B cell (primary cell): ENCODE measurements at regions not wholly inside any gene's neighbourhood (a gene's known extent, or its start where the extent isn't known, plus 50 kb on each side); places are given as distances from the start of the nearest gene placed in this dataset.

Experiments
- ATAC-seq: fragments of 200-7000 bp; cut with Tn5 transposase; one replicate; pipeline ENCODE4 v1.10.0; 2021; ENCODE audit warnings: low read depth, mild to moderate bottlenecking, moderate number of reproducible peaks, moderate library complexity
- CTCF ChIA-PET: fragments of 350-600 bp; sonication (Branson Sonifier 250); formaldehyde crosslinking; loops from one replicate; lab custom pipeline; 2021; ENCODE audit warnings: antibody characterized with exemption, inconsistent platforms; lab: Charles Lee
- POLR2A ChIA-PET: fragments of 350-600 bp; sonication (Branson Sonifier 250); formaldehyde crosslinking; loops from one replicate; lab custom pipeline; 2021; ENCODE audit warnings: antibody characterized with exemption; lab: Charles Lee
- DNase-seq: peaks from one replicate; pipeline ENCODE4 v3.0.0; 2013
- H2AFZ ChIP-seq: 2 replicates; pipeline ENCODE4 v1.6.1; 2012; ENCODE audit warnings: mild to moderate bottlenecking, low read depth, low read length; ENCODE audit not compliant: insufficient read depth, poor library complexity, severe bottlenecking
- H3K27ac ChIP-seq, 2 donors: 1 replicate in 1 of 2; 2 replicates in 1 of 2; pipeline ENCODE4 v1.5.1; 2012 to 2013; ENCODE audit warnings: low read length in 2 of 2, mild to moderate bottlenecking in 2 of 2, moderate library complexity in 1 of 2
- H3K27me3 ChIP-seq, 4 experiments: fragments of 200-600 bp in 1 of 4; sonication (generic) in 1 of 4; replicated peaks in 1 of 4; 1 replicate in 2 of 4; 2 replicates in 2 of 4; pipeline versions ENCODE4 v1.6.1 to v1.7.0; 2013 to 2016; ENCODE audit warnings: low read length in 3 of 4, mild to moderate bottlenecking in 2 of 4, mixed read lengths in 1 of 4, moderate library complexity in 1 of 4; ENCODE audit not compliant: insufficient read depth in 4 of 4, control insufficient read depth in 3 of 4; ENCODE audit errors: control extremely low read depth in 1 of 4
- H3K36me3 ChIP-seq, 2 experiments: replicated peaks in 1 of 2; 1 replicate in 1 of 2; 2 replicates in 1 of 2; pipeline versions ENCODE4 v1.6.1 to v1.7.1; 2013; ENCODE audit warnings: low read length in 1 of 2; ENCODE audit not compliant: insufficient read depth in 2 of 2, control insufficient read depth in 1 of 2; ENCODE audit errors: control extremely low read depth in 1 of 2, extremely low read depth in 1 of 2
- H3K4me1 ChIP-seq, 2 donors: fragments of 200-600 bp in 1 of 2; sonication (generic) in 1 of 2; 1 replicate in 1 of 2; 2 replicates in 1 of 2; pipeline versions ENCODE4 v1.5.1 to v1.6.1; 2013 to 2017; ENCODE audit warnings: low read length in 2 of 2; ENCODE audit not compliant: control insufficient read depth in 2 of 2, insufficient read depth in 2 of 2
- H3K4me2 ChIP-seq: replicated peaks from 2 replicates; pipeline ENCODE3; 2012; ENCODE audit warnings: mild to moderate bottlenecking, low read depth, low read length; ENCODE audit not compliant: poor library complexity, severe bottlenecking
- H3K4me3 ChIP-seq, 5 experiments: fragments of 200-600 bp in 1 of 5; sonication (generic) in 1 of 5; 1 replicate in 3 of 5; 2 replicates in 2 of 5; pipeline versions ENCODE4 v1.5.1 to v1.7.0; 2011 to 2016; ENCODE audit warnings: low read length in 4 of 5, mild to moderate bottlenecking in 4 of 5, low read depth in 2 of 5, control low read depth in 1 of 5, moderate library complexity in 1 of 5; ENCODE audit not compliant: insufficient read depth in 1 of 5; ENCODE audit errors: control extremely low read depth in 1 of 5, extremely low read depth in 1 of 5
- H3K79me2 ChIP-seq: fragments of 200-600 bp; sonication (generic); one replicate; pipeline ENCODE4 v1.6.0; 2016; ENCODE audit warnings: low read length; ENCODE audit not compliant: control insufficient read depth, insufficient read depth
- H3K9ac ChIP-seq: fragments of 200-600 bp; sonication (generic); 2 replicates; pipeline ENCODE4 v1.6.1; 2017; ENCODE audit warnings: mild to moderate bottlenecking, low read length, moderate library complexity
- H3K9me3 ChIP-seq, 3 donors: one replicate each; pipeline versions ENCODE4 v1.6.1 to v1.7.1; 2013; ENCODE audit warnings: low read length in 2 of 3; ENCODE audit not compliant: control insufficient read depth in 2 of 3, insufficient read depth in 1 of 3; ENCODE audit errors: control extremely low read depth in 1 of 3
- H4K20me1 ChIP-seq: 2 replicates; pipeline ENCODE4 v1.6.0; 2012; ENCODE audit warnings: mild to moderate bottlenecking, low read length; ENCODE audit not compliant: insufficient read depth, control insufficient read depth, poor library complexity, severe bottlenecking
- H3K27ac Mint-ChIP-seq: one replicate; pipeline ENCODE4 v1.8.0; 2021; ENCODE audit warnings: mixed read lengths
- H3K27me3 Mint-ChIP-seq: one replicate; pipeline ENCODE4 v1.8.0; 2021; ENCODE audit warnings: mixed read lengths
- H3K4me1 Mint-ChIP-seq: one replicate; pipeline ENCODE4 v1.8.0; 2021; ENCODE audit warnings: mixed read lengths
- H3K4me3 Mint-ChIP-seq: one replicate; pipeline ENCODE4 v1.8.0; 2021; ENCODE audit warnings: mixed read lengths
- H3K9me3 Mint-ChIP-seq: one replicate; pipeline ENCODE4 v1.8.0; 2022; ENCODE audit warnings: mixed read lengths; ENCODE audit not compliant: insufficient read depth
- CTCF ChIP-seq: fragments of 200-600 bp; IDR thresholded peaks from one replicate; pipeline ENCODE4 v1.8.0; 2022; ENCODE audit warnings: antibody characterized with exemption, mild to moderate bottlenecking
- EZH2 ChIP-seq: IDR thresholded peaks from 2 replicates; pipeline ENCODE4 v1.6.1; 2012; ENCODE audit warnings: borderline replicate concordance, low read depth, mild to moderate bottlenecking, moderate library complexity, low read length; ENCODE audit not compliant: insufficient read depth, poor library complexity, severe bottlenecking
- WGBS: methylation state at CpG from one replicate; pipeline ENCODE4 v1.1.5; 2013; ENCODE audit warnings: missing lambda C conversion rate; ENCODE audit not compliant: insufficient coverage; 5-methylcytosine and 5-hydroxymethylcytosine counted together
- intact Hi-C: fragments of 100-400 bp; cut with micrococcal nuclease; formaldehyde crosslinking; loops from one replicate; pipeline ENCODE4 v1.10.0; 2022

DNA sequence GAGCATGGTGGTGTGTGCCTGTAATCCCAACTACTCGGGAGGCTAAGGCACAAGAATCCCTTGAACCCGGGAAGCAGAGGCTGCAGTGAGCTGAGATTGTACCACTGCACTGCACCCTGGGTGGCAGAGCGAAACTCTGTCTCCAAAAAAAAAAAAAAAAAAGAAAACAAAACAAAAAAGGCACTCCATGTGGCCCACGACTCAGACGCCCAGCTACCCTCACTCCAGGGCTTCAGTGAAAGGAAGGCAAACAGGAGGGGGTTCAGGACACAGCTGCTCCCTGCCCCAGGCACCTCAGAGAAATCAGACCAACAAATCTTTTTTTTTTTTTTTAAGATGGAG, 91.7 kb downstream of the LITAF start:
- Mint-ChIP-seq H3K9me3 (peaks cover 5% of the 10 kb centered on the region), H3K4me3 (no peak overlapping the region), H3K4me1 (peaks cover 23% of the 10 kb centered on the region), H3K27me3 (no peaks in the 10 kb centered on the region), H3K27ac (no peak overlapping the region)
- 40% methylated on average over 1 of the region's 5 CpGs for WGBS
- no peak overlapping the region for H3K9ac ChIP-seq
- intact Hi-C loops, result no loop called here
- no peak for TF ChIP-seq CTCF
- no peak for TF ChIP-seq EZH2
- peaks cover 0 to 17% (median 4%) of the 10 kb centered on the region in 3 donors for H3K9me3 ChIP-seq
- peaks cover 12 to 33% of the 10 kb centered on the region in 2 donors for H3K4me1 ChIP-seq
- CTCF ChIA-PET, result no interaction called here
- H3K4me2 ChIP-seq, result no peak overlapping the region
- DNase-seq, result no peak
- no peaks in the 10 kb centered on the region for H3K27me3 ChIP-seq
- ATAC-seq, result no peak
- H3K27ac ChIP-seq, result no peak overlapping the region
- H3K36me3 ChIP-seq, result no peaks in the 10 kb centered on the region
- H3K4me3 ChIP-seq, result no peak overlapping the region
- H4K20me1 ChIP-seq, result no peaks in the 10 kb centered on the region
- H3K79me2 ChIP-seq, result no peaks in the 10 kb centered on the region
- H2AFZ ChIP-seq, result no peak overlapping the region
- POLR2A ChIA-PET, result no interaction called here
